Ovary (tissue), 3 donors: ENCODE measurements at regions not wholly inside any gene's neighbourhood (a gene's known extent, or its start where the extent isn't known, plus 50 kb on each side); places are given as distances from the start of the nearest gene placed in this dataset.

Source experiments
- POLR2A ChIP-seq: fragments of 450-650 bp; IDR thresholded peaks from one replicate; pipeline ENCODE4 v1.6.1; 2017; ENCODE audit warnings: antibody characterized with exemption, mild to moderate bottlenecking, moderate library complexity
- TF ChIP-seq, protein P1 (sequence below), 3 donors: fragments of 450-650 bp in 2 of 3; fragments of 200-600 bp in 1 of 3; IDR thresholded peaks; one replicate each; pipeline versions ENCODE4 v1.5.1 to v1.8.0; 2016 to 2022; ENCODE audit warnings: antibody characterized with exemption in 3 of 3, mild to moderate bottlenecking in 1 of 3
- donor health status: DM: no; HTN: no; CAD: no.

DNA sequence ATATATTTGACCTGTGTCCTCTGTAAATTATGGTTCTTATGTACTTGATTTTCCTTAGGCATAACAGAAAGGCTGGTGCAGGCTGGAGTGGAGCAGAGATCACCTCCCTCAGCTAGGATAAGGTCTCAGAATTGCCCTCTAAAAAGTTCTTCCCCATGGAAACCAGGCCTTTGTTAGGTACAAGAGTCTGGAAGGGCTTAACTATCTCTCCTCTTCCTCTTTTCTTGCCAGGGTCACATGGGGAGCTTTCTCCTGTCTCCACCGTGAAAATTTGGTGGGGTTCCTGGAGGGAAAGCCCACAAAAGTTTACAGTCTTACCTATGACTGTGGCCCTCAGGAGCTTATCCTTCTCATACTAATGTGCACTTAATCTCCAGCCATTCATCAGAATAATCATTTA lies 633.2 kb downstream of the MCTP2 start:
- no peak for TF ChIP-seq POLR2A
- TF ChIP-seq, protein P1, sequence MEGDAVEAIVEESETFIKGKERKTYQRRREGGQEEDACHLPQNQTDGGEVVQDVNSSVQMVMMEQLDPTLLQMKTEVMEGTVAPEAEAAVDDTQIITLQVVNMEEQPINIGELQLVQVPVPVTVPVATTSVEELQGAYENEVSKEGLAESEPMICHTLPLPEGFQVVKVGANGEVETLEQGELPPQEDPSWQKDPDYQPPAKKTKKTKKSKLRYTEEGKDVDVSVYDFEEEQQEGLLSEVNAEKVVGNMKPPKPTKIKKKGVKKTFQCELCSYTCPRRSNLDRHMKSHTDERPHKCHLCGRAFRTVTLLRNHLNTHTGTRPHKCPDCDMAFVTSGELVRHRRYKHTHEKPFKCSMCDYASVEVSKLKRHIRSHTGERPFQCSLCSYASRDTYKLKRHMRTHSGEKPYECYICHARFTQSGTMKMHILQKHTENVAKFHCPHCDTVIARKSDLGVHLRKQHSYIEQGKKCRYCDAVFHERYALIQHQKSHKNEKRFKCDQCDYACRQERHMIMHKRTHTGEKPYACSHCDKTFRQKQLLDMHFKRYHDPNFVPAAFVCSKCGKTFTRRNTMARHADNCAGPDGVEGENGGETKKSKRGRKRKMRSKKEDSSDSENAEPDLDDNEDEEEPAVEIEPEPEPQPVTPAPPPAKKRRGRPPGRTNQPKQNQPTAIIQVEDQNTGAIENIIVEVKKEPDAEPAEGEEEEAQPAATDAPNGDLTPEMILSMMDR (IDR thresholded peaks at IDR 0.05) = no peak
